ENCODE measurements at regions not wholly inside any gene's neighbourhood (a gene's known extent, or its start where the extent isn't known, plus 50 kb on each side); places are given as distances from the start of the nearest gene placed in this dataset.

- TF ChIP-seq, protein P1, sequence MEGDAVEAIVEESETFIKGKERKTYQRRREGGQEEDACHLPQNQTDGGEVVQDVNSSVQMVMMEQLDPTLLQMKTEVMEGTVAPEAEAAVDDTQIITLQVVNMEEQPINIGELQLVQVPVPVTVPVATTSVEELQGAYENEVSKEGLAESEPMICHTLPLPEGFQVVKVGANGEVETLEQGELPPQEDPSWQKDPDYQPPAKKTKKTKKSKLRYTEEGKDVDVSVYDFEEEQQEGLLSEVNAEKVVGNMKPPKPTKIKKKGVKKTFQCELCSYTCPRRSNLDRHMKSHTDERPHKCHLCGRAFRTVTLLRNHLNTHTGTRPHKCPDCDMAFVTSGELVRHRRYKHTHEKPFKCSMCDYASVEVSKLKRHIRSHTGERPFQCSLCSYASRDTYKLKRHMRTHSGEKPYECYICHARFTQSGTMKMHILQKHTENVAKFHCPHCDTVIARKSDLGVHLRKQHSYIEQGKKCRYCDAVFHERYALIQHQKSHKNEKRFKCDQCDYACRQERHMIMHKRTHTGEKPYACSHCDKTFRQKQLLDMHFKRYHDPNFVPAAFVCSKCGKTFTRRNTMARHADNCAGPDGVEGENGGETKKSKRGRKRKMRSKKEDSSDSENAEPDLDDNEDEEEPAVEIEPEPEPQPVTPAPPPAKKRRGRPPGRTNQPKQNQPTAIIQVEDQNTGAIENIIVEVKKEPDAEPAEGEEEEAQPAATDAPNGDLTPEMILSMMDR (tag by site-specific recombination; IDR thresholded peaks at IDR 0.05): no peak
- no peak for TF ChIP-seq KLF9 (tag by site-specific recombination; IDR thresholded peaks at IDR 0.05; ENCODE audit: low read depth)
- TF ChIP-seq ZBTB49 (tag by site-specific recombination; IDR thresholded peaks at IDR 0.05; ENCODE audit: low read depth): no peak
- TF ChIP-seq ZEB2 (tag by site-specific recombination; IDR thresholded peaks at IDR 0.05): no peak
- TF ChIP-seq ZNF239 (tag by site-specific recombination; IDR thresholded peaks at IDR 0.05): no peak
- TF ChIP-seq, protein P2, sequence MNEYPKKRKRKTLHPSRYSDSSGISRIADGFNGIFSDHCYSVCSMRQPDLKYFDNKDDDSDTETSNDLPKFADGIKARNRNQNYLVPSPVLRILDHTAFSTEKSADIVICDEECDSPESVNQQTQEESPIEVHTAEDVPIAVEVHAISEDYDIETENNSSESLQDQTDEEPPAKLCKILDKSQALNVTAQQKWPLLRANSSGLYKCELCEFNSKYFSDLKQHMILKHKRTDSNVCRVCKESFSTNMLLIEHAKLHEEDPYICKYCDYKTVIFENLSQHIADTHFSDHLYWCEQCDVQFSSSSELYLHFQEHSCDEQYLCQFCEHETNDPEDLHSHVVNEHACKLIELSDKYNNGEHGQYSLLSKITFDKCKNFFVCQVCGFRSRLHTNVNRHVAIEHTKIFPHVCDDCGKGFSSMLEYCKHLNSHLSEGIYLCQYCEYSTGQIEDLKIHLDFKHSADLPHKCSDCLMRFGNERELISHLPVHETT (tag by site-specific recombination; IDR thresholded peaks at IDR 0.05): no peak
- TF ChIP-seq YY1 (tag by site-specific recombination; IDR thresholded peaks at IDR 0.05): no peak
- no peak for TF ChIP-seq ZNF768 (tag by site-specific recombination; IDR thresholded peaks at IDR 0.05)
- TF ChIP-seq TSHZ1 (tag by site-specific recombination; IDR thresholded peaks at IDR 0.05; ENCODE audit: borderline replicate concordance): no peak
- TF ChIP-seq ZNF140 (tag by site-specific recombination; IDR thresholded peaks at IDR 0.05): no peak
Measured at GRCh38 chr11:111045874-111046273, 199.7 kb upstream of the POU2AF2 start.
